Naive thymus-derived CD4-positive, alpha-beta T cell (primary cell): ENCODE measurements at regions not wholly inside any gene's neighbourhood (a gene's known extent, or its start where the extent isn't known, plus 50 kb on each side); places are given as distances from the start of the nearest gene placed in this dataset.

Experiments used
- ATAC-seq: fragments of 150-1000 bp; cut with Tn5 transposase; 2 replicates; pipeline ENCODE4 v1.10.0; 2021; ENCODE audit warnings: mild to moderate bottlenecking, moderate library complexity
- CTCF ChIA-PET: fragments of 350-600 bp; sonication (Branson Sonifier 250); formaldehyde crosslinking; loops from one replicate; lab custom pipeline; 2021; ENCODE audit warnings: antibody characterized with exemption; lab: Charles Lee
- POLR2A ChIA-PET: fragments of 350-600 bp; sonication (Branson Sonifier 250); formaldehyde crosslinking; loops from one replicate; lab custom pipeline; 2021; ENCODE audit warnings: antibody characterized with exemption, inconsistent platforms; lab: Charles Lee
- DNase-seq, 9 donors: peaks; one replicate each; pipeline versions ENCODE4 v3.0.0 to v3.0.0-alpha.2; 2020 to 2022; ENCODE audit warnings: mixed read lengths in 1 of 9
- H3K27ac ChIP-seq: one replicate; pipeline ENCODE4 v1.7.0; 2013; ENCODE audit warnings: mild to moderate bottlenecking, low read depth, low read length, moderate library complexity
- H3K27me3 ChIP-seq, 2 donors: one replicate each; pipeline ENCODE4 v1.7.0; 2013; ENCODE audit warnings: low read length in 2 of 2, mild to moderate bottlenecking in 2 of 2, moderate library complexity in 2 of 2; ENCODE audit not compliant: control insufficient read depth in 2 of 2, insufficient read depth in 2 of 2
- H3K36me3 ChIP-seq, 3 experiments: 1 replicate in 2 of 3; 2 replicates in 1 of 3; pipeline ENCODE4 v1.7.0; 2013; ENCODE audit warnings: low read length in 3 of 3, mild to moderate bottlenecking in 3 of 3, moderate library complexity in 1 of 3; ENCODE audit not compliant: insufficient read depth in 3 of 3, control insufficient read depth in 2 of 3
- H3K4me1 ChIP-seq, 2 donors: one replicate each; pipeline ENCODE4 v1.7.0; 2013; ENCODE audit warnings: low read length in 2 of 2, mild to moderate bottlenecking in 2 of 2, moderate library complexity in 1 of 2; ENCODE audit not compliant: control insufficient read depth in 2 of 2, insufficient read depth in 2 of 2
- H3K4me3 ChIP-seq: 2 replicates; pipeline ENCODE4 v1.7.0; 2013; ENCODE audit warnings: mild to moderate bottlenecking, low read length
- H3K9me3 ChIP-seq, 3 experiments: 1 replicate in 2 of 3; 2 replicates in 1 of 3; pipeline ENCODE4 v1.7.0; 2013; ENCODE audit warnings: low read length in 3 of 3; ENCODE audit not compliant: control insufficient read depth in 2 of 3
- H3K27ac Mint-ChIP-seq, 9 donors: one replicate each; pipeline ENCODE4 v1.8.0; 2020 to 2022; ENCODE audit warnings: mixed read lengths in 9 of 9, mild to moderate bottlenecking in 8 of 9, moderate library complexity in 5 of 9, inconsistent platforms in 2 of 9
- H3K27me3 Mint-ChIP-seq, 5 donors: one replicate each; pipeline ENCODE4 v1.8.0; 2021 to 2022; ENCODE audit warnings: mixed read lengths in 5 of 5, mild to moderate bottlenecking in 1 of 5
- H3K36me3 Mint-ChIP-seq, 5 donors: one replicate each; pipeline ENCODE4 v1.8.0; 2020 to 2022; ENCODE audit warnings: mixed read lengths in 5 of 5, mild to moderate bottlenecking in 3 of 5, inconsistent platforms in 1 of 5
- H3K4me1 Mint-ChIP-seq, 7 donors: one replicate each; pipeline ENCODE4 v1.8.0; 2020 to 2022; ENCODE audit warnings: mixed read lengths in 7 of 7, mild to moderate bottlenecking in 3 of 7, inconsistent platforms in 1 of 7
- H3K4me3 Mint-ChIP-seq, 10 donors: one replicate each; pipeline ENCODE4 v1.8.0; 2020 to 2022; ENCODE audit warnings: mild to moderate bottlenecking in 10 of 10, mixed read lengths in 10 of 10, moderate library complexity in 6 of 10, inconsistent platforms in 2 of 10
- H3K9me3 Mint-ChIP-seq, 11 donors: one replicate each; pipeline ENCODE4 v1.8.0; 2020 to 2022; ENCODE audit warnings: mixed read lengths in 11 of 11, mild to moderate bottlenecking in 4 of 11, inconsistent platforms in 1 of 11, moderate library complexity in 1 of 11
- intact Hi-C, 2 donors: fragments of 100-400 bp; cut with micrococcal nuclease; formaldehyde crosslinking; loops; one replicate each; pipeline ENCODE4 v1.15.1; 2023

GRCh38 chr15:37252530-37252929 is 152.2 kb upstream of the MEIS2 start:
- CTCF ChIA-PET, result interaction anchor here (0.7 kb wide), 1 partner anchor 228 kb away, joined by 6 read pairs; no protein-coding TSS in a partner anchor
- POLR2A ChIA-PET, result no interaction called here
- H3K27me3 ChIP-seq, result no peaks in the 10 kb centered on the region
- DNase-seq, result no peak
- H3K4me3 ChIP-seq, result no peak overlapping the region
- intact Hi-C loops, result no loop called here
- ATAC-seq, result no peak
- H3K4me3 Mint-ChIP-seq, result no peak overlapping the region
- H3K36me3 ChIP-seq, result no peaks in the 10 kb centered on the region
- H3K4me1 Mint-ChIP-seq, result no peaks in the 10 kb centered on the region
- H3K27ac ChIP-seq, result no peak overlapping the region
- no peaks in the 10 kb centered on the region for H3K9me3 ChIP-seq
- H3K4me1 ChIP-seq, result no peaks in the 10 kb centered on the region
- no peaks in the 10 kb centered on the region for H3K36me3 Mint-ChIP-seq
- peaks cover 0 to 15% (median 0%) of the 10 kb centered on the region in 5 donors for H3K27me3 Mint-ChIP-seq
- peaks cover 0 to 7% (median 0%) of the 10 kb centered on the region in 11 donors for H3K9me3 Mint-ChIP-seq
- no peak overlapping the region for H3K27ac Mint-ChIP-seq

- no peak overlapping the region for H3K27ac Mint-ChIP-seq
- no peak overlapping the region for H3K27ac ChIP-seq
- H3K36me3 Mint-ChIP-seq, result no peaks in the 10 kb centered on the region
- intact Hi-C loops, result no loop called here
- H3K4me1 ChIP-seq, result no peaks in the 10 kb centered on the region
- no peak overlapping the region for H3K4me3 Mint-ChIP-seq
- no peaks in the 10 kb centered on the region for H3K9me3 ChIP-seq
- H3K4me1 Mint-ChIP-seq, result no peaks in the 10 kb centered on the region
- ChIA-PET POLR2A (no interaction called here), CTCF (no interaction called here)
- ATAC-seq (no peak), DNase-seq (no peak)
- H3K27me3 ChIP-seq, result no peaks in the 10 kb centered on the region
- peaks cover 0 to 6% (median 0%) of the 10 kb centered on the region in 5 donors for H3K27me3 Mint-ChIP-seq
- peaks cover 0 to 7% (median 1%) of the 10 kb centered on the region in 11 donors for H3K9me3 Mint-ChIP-seq
- no peak overlapping the region for H3K4me3 ChIP-seq
- H3K36me3 ChIP-seq, result no peaks in the 10 kb centered on the region
Observed at GRCh38 chr15:37253877-37254276, 153.5 kb upstream of the MEIS2 start.

- H3K9me3 ChIP-seq, result no peaks in the 10 kb centered on the region
- Mint-ChIP-seq H3K4me3 (no peak overlapping the region), H3K27me3 (no peaks in the 10 kb centered on the region), H3K4me1 (no peaks in the 10 kb centered on the region), H3K9me3 (peaks cover 0 to 6% (median 0%) of the 10 kb centered on the region in 11 donors), H3K36me3 (no peaks in the 10 kb centered on the region), H3K27ac (no peak overlapping the region)
- CTCF ChIA-PET, result no interaction called here
- H3K4me3 ChIP-seq, result no peak overlapping the region
- intact Hi-C loops, result no loop called here
- H3K27ac ChIP-seq, result no peak overlapping the region
- H3K27me3 ChIP-seq, result no peaks in the 10 kb centered on the region
- no peaks in the 10 kb centered on the region for H3K36me3 ChIP-seq
- no peak for DNase-seq
- H3K4me1 ChIP-seq, result no peaks in the 10 kb centered on the region
- POLR2A ChIA-PET, result no interaction called here
- ATAC-seq, result no peak
Observed at GRCh38 chr15:37260255-37260654, 159.9 kb upstream of the MEIS2 start.

- DNase-seq (no peak), ATAC-seq (no peak)
- Mint-ChIP-seq H3K4me3 (no peak overlapping the region), H3K27me3 (no peaks in the 10 kb centered on the region), H3K36me3 (no peaks in the 10 kb centered on the region), H3K27ac (no peak overlapping the region), H3K4me1 (no peaks in the 10 kb centered on the region), H3K9me3 (peaks cover 0 to 5% (median 0%) of the 10 kb centered on the region in 11 donors)
- Histone ChIP-seq H3K4me1 (no peaks in the 10 kb centered on the region), H3K36me3 (no peaks in the 10 kb centered on the region), H3K9me3 (no peaks in the 10 kb centered on the region), H3K27ac (no peak overlapping the region), H3K27me3 (no peaks in the 10 kb centered on the region), H3K4me3 (no peak overlapping the region)
- ChIA-PET POLR2A (no interaction called here), CTCF (no interaction called here)
- intact Hi-C loops, result no loop called here
Observed at GRCh38 chr15:37261685-37262084, 161.3 kb upstream of the MEIS2 start.

GRCh38 chr15:37262922-37263608 is 162.7 kb upstream of the MEIS2 start:
- H3K4me3 Mint-ChIP-seq, result no peak overlapping the region
- ChIA-PET CTCF (no interaction called here), POLR2A (no interaction called here)
- DNase-seq (no peak), ATAC-seq (no peak)
- H3K9me3 Mint-ChIP-seq, result peaks cover 0 to 6% (median 0%) of the 10 kb centered on the region in 11 donors
- no peaks in the 10 kb centered on the region for H3K27me3 ChIP-seq
- no peak overlapping the region for H3K4me3 ChIP-seq
- no peak overlapping the region for H3K27ac Mint-ChIP-seq
- H3K36me3 Mint-ChIP-seq, result no peaks in the 10 kb centered on the region
- no peaks in the 10 kb centered on the region for H3K4me1 ChIP-seq
- no peaks in the 10 kb centered on the region for H3K4me1 Mint-ChIP-seq
- H3K36me3 ChIP-seq, result no peaks in the 10 kb centered on the region
- H3K9me3 ChIP-seq, result no peaks in the 10 kb centered on the region
- intact Hi-C loops, result no loop called here
- H3K27me3 Mint-ChIP-seq, result no peaks in the 10 kb centered on the region
- H3K27ac ChIP-seq, result no peak overlapping the region

- Mint-ChIP-seq H3K27ac (no peak overlapping the region), H3K36me3 (no peaks in the 10 kb centered on the region), H3K9me3 (peaks cover 0 to 16% (median 6%) of the 10 kb centered on the region in 11 donors), H3K4me3 (no peak overlapping the region), H3K4me1 (no peaks in the 10 kb centered on the region), H3K27me3 (no peaks in the 10 kb centered on the region)
- no peaks in the 10 kb centered on the region for H3K9me3 ChIP-seq
- no peaks in the 10 kb centered on the region for H3K27me3 ChIP-seq
- no peak overlapping the region for H3K27ac ChIP-seq
- no peak overlapping the region for H3K4me3 ChIP-seq
- H3K36me3 ChIP-seq, result no peaks in the 10 kb centered on the region
- ATAC-seq (no peak), DNase-seq (no peak)
- ChIA-PET CTCF (no interaction called here), POLR2A (no interaction called here)
- intact Hi-C loops, result no loop called here
- H3K4me1 ChIP-seq, result no peaks in the 10 kb centered on the region
Observed at GRCh38 chr15:37289109-37289765, 188.9 kb upstream of the MEIS2 start.

- no peak overlapping the region for H3K4me3 ChIP-seq
Observed at GRCh38 chr15:37291920-37292319, 191.6 kb upstream of the MEIS2 start.

More at GRCh38 chr15:37291920-37292319, 191.6 kb upstream of the MEIS2 start:
- no peaks in the 10 kb centered on the region for H3K27me3 ChIP-seq
- Mint-ChIP-seq H3K36me3 (no peaks in the 10 kb centered on the region), H3K4me1 (no peaks in the 10 kb centered on the region), H3K27ac (no peak overlapping the region), H3K4me3 (no peak overlapping the region), H3K9me3 (peaks cover 0 to 22% (median 4%) of the 10 kb centered on the region in 11 donors), H3K27me3 (peaks cover 0 to 3% (median 0%) of the 10 kb centered on the region in 5 donors)
- H3K27ac ChIP-seq, result no peak overlapping the region
- POLR2A ChIA-PET, result no interaction called here
- H3K9me3 ChIP-seq, result no peaks in the 10 kb centered on the region
- no peak for ATAC-seq
- intact Hi-C loops, result no loop called here
- no peaks in the 10 kb centered on the region for H3K4me1 ChIP-seq
- CTCF ChIA-PET, result no interaction called here
- no peaks in the 10 kb centered on the region for H3K36me3 ChIP-seq
- DNase-seq, result no peak
